ENCODE measurements at regions not wholly inside any gene's neighbourhood (a gene's known extent, or its start where the extent isn't known, plus 50 kb on each side); places are given as distances from the start of the nearest gene placed in this dataset.

GRCh38 chr1:96945509-96946084, 224.0 kb downstream of the PTBP2 start:
- CTCF ChIA-PET: no interaction called here
- H3K27ac Mint-ChIP-seq: no peak overlapping the region
- TF ChIP-seq CTCF (IDR thresholded peaks at IDR 0.05) (no peak), EZH2 (IDR thresholded peaks at IDR 0.05; ENCODE audit: borderline replicate concordance, insufficient read depth, low read depth, low read length, poor library complexity, severe bottlenecking) (no peak)

GRCh38 chr1:96955307-96956012, 233.9 kb downstream of the PTBP2 start:
- TF ChIP-seq EZH2 (IDR thresholded peaks at IDR 0.05; ENCODE audit: borderline replicate concordance, insufficient read depth, low read depth, low read length, poor library complexity, severe bottlenecking) (no peak), CTCF (IDR thresholded peaks at IDR 0.05) (no peak)
- no peaks in the 10 kb centered on the region for H3K4me1 ChIP-seq (ENCODE audit: control insufficient read depth in 2 of 2, insufficient read depth in 2 of 2, low read length in 2 of 2)
- H4K20me1 ChIP-seq (ENCODE audit: control insufficient read depth, insufficient read depth, low read length, poor library complexity, severe bottlenecking): no peaks in the 10 kb centered on the region
- POLR2A ChIA-PET: no interaction called here
- DNase-seq (no peak), ATAC-seq (ENCODE audit: low read depth) (no peak)
- no peaks in the 10 kb centered on the region for H3K9me3 ChIP-seq (ENCODE audit: control extremely low read depth in 1 of 3, control insufficient read depth in 2 of 3, insufficient read depth in 1 of 3, low read length in 2 of 3)
- no peaks in the 10 kb centered on the region for H3K27me3 ChIP-seq (replicated peaks in 1 of 4; ENCODE audit: control extremely low read depth in 1 of 4, control insufficient read depth in 3 of 4, insufficient read depth in 4 of 4, low read length in 3 of 4)
- no peak overlapping the region for H2AFZ ChIP-seq (ENCODE audit: insufficient read depth, low read depth, low read length, poor library complexity, severe bottlenecking)
- intact Hi-C loops (cut with micrococcal nuclease): no loop called here
- 94% methylated on average over 2 of the region's 3 CpGs for WGBS (ENCODE audit: insufficient coverage)
- no peaks in the 10 kb centered on the region for H3K36me3 ChIP-seq (replicated peaks in 1 of 2; ENCODE audit: control extremely low read depth in 1 of 2, control insufficient read depth in 1 of 2, extremely low read depth in 1 of 2, insufficient read depth in 2 of 2, low read length in 1 of 2)
- CTCF ChIA-PET: no interaction called here
- Mint-ChIP-seq H3K9me3 (ENCODE audit: insufficient read depth) (no peaks in the 10 kb centered on the region), H3K27me3 (peaks cover 3% of the 10 kb centered on the region), H3K27ac (no peak overlapping the region), H3K4me3 (no peak overlapping the region), H3K4me1 (no peaks in the 10 kb centered on the region)
- H3K4me2 ChIP-seq (replicated peaks; ENCODE audit: low read depth, low read length, poor library complexity, severe bottlenecking): no peak overlapping the region
- no peak overlapping the region for H3K4me3 ChIP-seq (ENCODE audit: control extremely low read depth in 1 of 5, extremely low read depth in 1 of 5, insufficient read depth in 1 of 5, low read depth in 2 of 5, low read length in 4 of 5)
- no peak overlapping the region for H3K9ac ChIP-seq (ENCODE audit: low read length)
- no peak overlapping the region for H3K27ac ChIP-seq (ENCODE audit: low read length in 2 of 2)
- no peaks in the 10 kb centered on the region for H3K79me2 ChIP-seq (ENCODE audit: control insufficient read depth, insufficient read depth, low read length)

More at GRCh38 chr1:96945509-96946084, 224.0 kb downstream of the PTBP2 start:
- no peaks in the 10 kb centered on the region for H3K27me3 ChIP-seq (replicated peaks in 1 of 4; ENCODE audit: control extremely low read depth in 1 of 4, control insufficient read depth in 3 of 4, insufficient read depth in 4 of 4, low read length in 3 of 4)
- H4K20me1 ChIP-seq (ENCODE audit: control insufficient read depth, insufficient read depth, low read length, poor library complexity, severe bottlenecking): no peaks in the 10 kb centered on the region
- H3K9ac ChIP-seq (ENCODE audit: low read length): no peak overlapping the region
- H3K27ac ChIP-seq (ENCODE audit: low read length in 2 of 2): no peak overlapping the region
- no peak for DNase-seq
- peaks cover 6% of the 10 kb centered on the region for H3K27me3 Mint-ChIP-seq
- H2AFZ ChIP-seq (ENCODE audit: insufficient read depth, low read depth, low read length, poor library complexity, severe bottlenecking): no peak overlapping the region
- intact Hi-C loops (cut with micrococcal nuclease): no loop called here
- H3K79me2 ChIP-seq (ENCODE audit: control insufficient read depth, insufficient read depth, low read length): no peaks in the 10 kb centered on the region
- H3K36me3 ChIP-seq (replicated peaks in 1 of 2; ENCODE audit: control extremely low read depth in 1 of 2, control insufficient read depth in 1 of 2, extremely low read depth in 1 of 2, insufficient read depth in 2 of 2, low read length in 1 of 2): no peaks in the 10 kb centered on the region
- POLR2A ChIA-PET: no interaction called here
- no peak overlapping the region for H3K4me2 ChIP-seq (replicated peaks; ENCODE audit: low read depth, low read length, poor library complexity, severe bottlenecking)
- 80% methylated on average over 2 of the region's 6 CpGs for WGBS (ENCODE audit: insufficient coverage)
- no peak for ATAC-seq (ENCODE audit: low read depth)
- H3K4me1 ChIP-seq (ENCODE audit: control insufficient read depth in 2 of 2, insufficient read depth in 2 of 2, low read length in 2 of 2): no peaks in the 10 kb centered on the region
- H3K4me3 Mint-ChIP-seq: no peak overlapping the region
- H3K9me3 Mint-ChIP-seq (ENCODE audit: insufficient read depth): no peaks in the 10 kb centered on the region
- no peaks in the 10 kb centered on the region for H3K9me3 ChIP-seq (ENCODE audit: control extremely low read depth in 1 of 3, control insufficient read depth in 2 of 3, insufficient read depth in 1 of 3, low read length in 2 of 3)
- H3K4me1 Mint-ChIP-seq: no peaks in the 10 kb centered on the region
- no peak overlapping the region for H3K4me3 ChIP-seq (ENCODE audit: control extremely low read depth in 1 of 5, extremely low read depth in 1 of 5, insufficient read depth in 1 of 5, low read depth in 2 of 5, low read length in 4 of 5)

Data from B cell (primary cell).